GM12892 (cell line): ENCODE measurements at regions not wholly inside any gene's neighbourhood (a gene's known extent, or its start where the extent isn't known, plus 50 kb on each side); places are given as distances from the start of the nearest gene placed in this dataset.

Experiments
- POLR2A ChIP-seq: IDR thresholded peaks from 2 replicates; pipeline ENCODE4 v1.6.1; 2011; ENCODE audit warnings: low read depth, low read length, control low read depth
- POLR2AphosphoS5 ChIP-seq: IDR thresholded peaks from 2 replicates; pipeline ENCODE4 v1.6.1; 2011; ENCODE audit warnings: low read depth, low read length, control low read depth
- TAF1 ChIP-seq: IDR thresholded peaks from 2 replicates; pipeline ENCODE4 v1.6.1; 2011; ENCODE audit warnings: low read depth, mild to moderate bottlenecking, control low read depth, low read length, borderline replicate concordance

DNA sequence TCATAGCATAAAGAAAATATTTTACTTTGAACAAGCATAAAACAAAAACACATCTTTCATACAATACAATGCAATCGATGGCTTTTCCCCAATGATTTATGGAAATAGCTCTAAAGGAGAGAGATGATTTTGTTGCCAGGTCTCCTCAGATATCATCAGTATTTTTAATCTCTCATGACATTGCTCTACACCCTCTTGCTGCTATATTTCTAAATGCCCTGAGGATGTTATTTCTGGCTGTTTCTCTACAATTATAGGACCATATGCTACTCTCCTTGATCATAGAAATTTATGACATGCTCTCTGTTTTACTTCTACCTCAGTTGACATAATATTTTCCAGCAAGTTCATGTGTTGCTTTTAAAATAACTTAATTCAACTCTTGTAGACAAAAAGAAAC lies 654.9 kb upstream of the GBE1 start:
- TF ChIP-seq POLR2A (no peak), POLR2AphosphoS5 (no peak), TAF1 (no peak)
